ENCODE measurements at regions not wholly inside any gene's neighbourhood (a gene's known extent, or its start where the extent isn't known, plus 50 kb on each side); places are given as distances from the start of the nearest gene placed in this dataset.

GRCh38 chr18:43389163-43389562 lies 111.9 kb upstream of the SYT4 start:
- no peak for ATAC-seq

GRCh38 chr18:43392168-43392567 lies 114.9 kb upstream of the SYT4 start:
- no peak for ATAC-seq
- TF ChIP-seq CREB5 (CRISPR knock-in tag; IDR thresholded peaks at IDR 0.05; ENCODE audit: low read depth), result no peak
- TF ChIP-seq SNAI2 (CRISPR knock-in tag; IDR thresholded peaks at IDR 0.05), result no peak
- no peak for TF ChIP-seq ZNF8 (CRISPR knock-in tag; IDR thresholded peaks at IDR 0.05)
- no peak for TF ChIP-seq RARB (CRISPR knock-in tag; IDR thresholded peaks at IDR 0.05)
- TF ChIP-seq ZFP30 (CRISPR knock-in tag; IDR thresholded peaks at IDR 0.05), result no peak
- TF ChIP-seq ESRRG (CRISPR knock-in tag; IDR thresholded peaks at IDR 0.05), result no peak
- no peak for TF ChIP-seq TSHZ2 (CRISPR knock-in tag; IDR thresholded peaks at IDR 0.05)
- no peak for TF ChIP-seq ISL1 (CRISPR knock-in tag; IDR thresholded peaks at IDR 0.05)
- no peak for TF ChIP-seq ZNF565 (CRISPR knock-in tag; conservative IDR thresholded peaks at IDR 0.05; ENCODE audit: low read depth)
- TF ChIP-seq POU6F1 (CRISPR knock-in tag; IDR thresholded peaks at IDR 0.05; ENCODE audit: borderline replicate concordance, low read depth), result no peak
- no peak for TF ChIP-seq GLIS3 (CRISPR knock-in tag; IDR thresholded peaks at IDR 0.05)
- no peak for TF ChIP-seq PPARA (CRISPR knock-in tag; IDR thresholded peaks at IDR 0.05; ENCODE audit: borderline replicate concordance)

More at GRCh38 chr18:43389163-43389562, 111.9 kb upstream of the SYT4 start:
- no peak for TF ChIP-seq TOX (CRISPR knock-in tag; IDR thresholded peaks at IDR 0.05; ENCODE audit: borderline replicate concordance)
- TF ChIP-seq ZFP3 (CRISPR knock-in tag; IDR thresholded peaks at IDR 0.05), result no peak
- TF ChIP-seq PPARA (CRISPR knock-in tag; IDR thresholded peaks at IDR 0.05; ENCODE audit: borderline replicate concordance), result no peak
- TF ChIP-seq TCF4 (CRISPR knock-in tag; IDR thresholded peaks at IDR 0.05; ENCODE audit: borderline replicate concordance), result no peak
- no peak for TF ChIP-seq ZFP30 (CRISPR knock-in tag; IDR thresholded peaks at IDR 0.05)
- no peak for TF ChIP-seq BACH2 (CRISPR knock-in tag; IDR thresholded peaks at IDR 0.05; ENCODE audit: borderline replicate concordance)

GRCh38 chr18:43393174-43393573 lies 115.9 kb upstream of the SYT4 start:
- TF ChIP-seq PPARA (CRISPR knock-in tag; IDR thresholded peaks at IDR 0.05; ENCODE audit: borderline replicate concordance), result no peak
- no peak for TF ChIP-seq ZNF70 (CRISPR knock-in tag; IDR thresholded peaks at IDR 0.05)
- no peak for TF ChIP-seq CREB5 (CRISPR knock-in tag; IDR thresholded peaks at IDR 0.05; ENCODE audit: low read depth)
- no peak for TF ChIP-seq ARNTL (CRISPR knock-in tag; IDR thresholded peaks at IDR 0.05; ENCODE audit: borderline replicate concordance, low read depth)
- no peak for TF ChIP-seq GLIS3 (CRISPR knock-in tag; IDR thresholded peaks at IDR 0.05)
- TF ChIP-seq ZFP3 (CRISPR knock-in tag; IDR thresholded peaks at IDR 0.05), result peak; percentile 14; the same call in 1 of the 2 replicates
- TF ChIP-seq SNAI2 (CRISPR knock-in tag; IDR thresholded peaks at IDR 0.05), result peak; percentile 55; the same call in 1 of the 2 replicates
- TF ChIP-seq ZNF8 (CRISPR knock-in tag; IDR thresholded peaks at IDR 0.05), result no peak
- peak; percentile 72; the same call in 1 of the 2 replicates for TF ChIP-seq TSHZ2 (CRISPR knock-in tag; IDR thresholded peaks at IDR 0.05)
- peak; percentile 86 for TF ChIP-seq ISL1 (CRISPR knock-in tag; IDR thresholded peaks at IDR 0.05)
- TF ChIP-seq ZNF565 (CRISPR knock-in tag; conservative IDR thresholded peaks at IDR 0.05; ENCODE audit: low read depth), result no peak
- peak; percentile 18; the same call in 1 of the 2 replicates for TF ChIP-seq CSRNP3 (CRISPR knock-in tag; IDR thresholded peaks at IDR 0.05)
- TF ChIP-seq CSDC2 (CRISPR knock-in tag; IDR thresholded peaks at IDR 0.05), result 0 out of 2 replicates have a peak, but pooled peaks have one; percentile 33
- TF ChIP-seq RARB (CRISPR knock-in tag; IDR thresholded peaks at IDR 0.05), result no peak
- no peak for TF ChIP-seq POU6F1 (CRISPR knock-in tag; IDR thresholded peaks at IDR 0.05; ENCODE audit: borderline replicate concordance, low read depth)
- no peak for TF ChIP-seq ZFP30 (CRISPR knock-in tag; IDR thresholded peaks at IDR 0.05)
- peak; percentile 71 for TF ChIP-seq TCF4 (CRISPR knock-in tag; IDR thresholded peaks at IDR 0.05; ENCODE audit: borderline replicate concordance)
- no peak for TF ChIP-seq TOX (CRISPR knock-in tag; IDR thresholded peaks at IDR 0.05; ENCODE audit: borderline replicate concordance)
- ATAC-seq, result peak; percentile 38; the same call in 1 of the 3 replicates

Data from SK-N-SH treated with all-trans-retinoic acid at 6 μM for 48 hours (cell line).